Occipital lobe (tissue), 1 donor: ENCODE measurements at regions not wholly inside any gene's neighbourhood (a gene's known extent, or its start where the extent isn't known, plus 50 kb on each side); places are given as distances from the start of the nearest gene placed in this dataset.
"Not testable (repeated sequence)": the region's sequence is repeated elsewhere in the genome, so short reads cannot be mapped to it uniquely, and the experiment has no call there.

Experiments used
- DNase-seq: peaks from one replicate; lab custom pipeline; 2025; lab: John Stamatoyannopoulos, UW

DNA sequence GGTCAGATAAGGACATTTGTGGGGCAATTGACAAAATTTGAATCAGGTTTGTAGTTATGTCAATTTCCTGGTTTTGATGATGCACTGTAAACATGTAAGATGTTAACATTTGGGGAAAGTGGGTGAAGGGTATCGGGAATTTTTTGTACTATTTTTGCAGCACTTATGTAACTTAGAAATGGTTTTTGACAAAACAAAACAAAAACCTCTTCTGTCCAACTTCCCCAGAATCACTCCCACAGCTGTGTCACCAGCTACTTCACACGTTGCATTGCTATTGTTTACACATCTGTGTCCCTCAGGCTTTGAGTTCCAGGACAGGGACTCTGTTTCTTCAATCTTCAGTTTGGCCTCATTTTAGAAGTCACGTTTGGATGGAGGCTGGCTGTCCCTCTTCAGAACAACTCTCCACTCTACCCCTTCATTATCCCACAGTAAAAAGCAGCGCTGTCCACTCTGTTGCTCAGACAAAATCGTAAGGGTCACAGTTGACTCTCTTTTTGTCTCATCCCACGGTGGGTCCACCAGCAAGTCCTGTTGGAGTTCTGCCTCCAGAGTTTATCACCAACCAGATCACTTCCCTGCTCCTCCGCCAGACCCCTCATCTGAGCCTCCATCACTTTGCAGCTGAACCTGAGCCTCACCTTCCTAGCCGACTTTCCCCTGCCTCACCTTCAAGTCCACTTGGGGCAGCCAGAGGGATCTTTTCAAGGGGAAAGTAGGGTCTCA is 63.2 kb downstream of the NENF start:
- no peak for DNase-seq

- DNase-seq = no peak
Measured at GRCh38 chr1:212496682-212497081, 64.0 kb downstream of the NENF start.

DNA sequence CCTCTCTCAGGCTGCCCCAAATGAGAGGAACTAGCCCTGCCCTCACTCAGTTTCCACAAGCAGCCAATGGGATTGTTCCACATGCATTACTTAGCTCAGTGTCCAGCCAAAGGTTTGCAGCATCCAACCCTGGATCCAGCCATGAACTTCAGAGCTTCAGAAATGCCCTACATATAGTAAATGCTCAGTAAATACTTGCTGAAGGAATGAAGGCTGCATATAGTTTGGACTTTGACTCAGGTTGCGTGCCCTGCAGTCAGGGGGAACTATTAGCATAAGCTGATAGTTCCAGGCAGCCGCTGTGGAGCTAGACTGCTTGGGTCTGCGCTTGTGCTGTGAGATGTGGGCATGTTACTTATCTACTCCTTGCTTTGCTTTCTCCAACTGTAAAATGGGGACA is 64.8 kb downstream of the NENF start:
- DNase-seq = no peak

GRCh38 chr1:212498283-212499040 is 65.7 kb downstream of the NENF start:
- peak; percentile 42 for DNase-seq

DNA sequence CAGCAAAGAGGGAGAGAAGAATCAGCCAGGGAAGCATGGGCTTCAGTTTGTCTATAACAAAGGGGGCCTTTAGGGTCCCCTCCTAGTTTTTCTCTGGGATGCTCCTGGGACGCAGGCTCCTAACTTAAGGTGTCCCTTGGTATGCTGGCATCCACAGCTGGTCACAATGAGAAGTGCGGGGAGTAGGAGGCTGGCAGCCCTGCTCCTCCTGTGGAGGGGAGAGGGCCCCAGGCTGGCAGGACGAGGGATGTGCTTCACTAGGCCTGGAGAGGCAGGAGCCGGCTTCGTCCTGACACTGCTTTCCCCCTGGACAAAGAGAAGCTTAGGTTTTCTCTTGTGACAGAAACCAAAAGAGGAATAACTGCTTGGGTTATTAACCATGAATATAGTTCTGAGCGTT is 67.6 kb downstream of the NENF start:
- DNase-seq = no peak

DNA sequence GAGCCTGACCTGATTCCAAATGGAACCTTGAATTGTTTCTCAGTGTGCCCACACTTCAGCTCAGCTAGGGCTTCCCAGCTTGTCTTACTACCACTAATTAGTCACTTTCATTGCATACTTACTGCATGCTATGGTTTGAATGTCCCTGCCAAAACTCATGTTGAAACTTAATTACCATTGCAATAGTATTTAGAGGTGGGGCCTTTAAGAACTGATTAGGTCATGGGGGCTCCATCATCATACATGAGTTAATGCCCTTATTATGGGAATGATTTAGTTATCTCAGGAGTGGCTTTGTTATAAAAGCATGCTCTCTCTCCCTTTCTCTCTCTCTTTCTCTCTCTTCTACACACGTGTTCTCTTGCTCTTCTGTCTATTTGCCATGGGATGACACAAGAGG is 68.3 kb downstream of the NENF start:
- DNase-seq = no peak

GRCh38 chr1:212503714-212504113 is 71.0 kb downstream of the NENF start:
- DNase-seq = no peak

GRCh38 chr1:212504171-212504803 is 71.6 kb downstream of the NENF start:
- DNase-seq = no peak

DNA sequence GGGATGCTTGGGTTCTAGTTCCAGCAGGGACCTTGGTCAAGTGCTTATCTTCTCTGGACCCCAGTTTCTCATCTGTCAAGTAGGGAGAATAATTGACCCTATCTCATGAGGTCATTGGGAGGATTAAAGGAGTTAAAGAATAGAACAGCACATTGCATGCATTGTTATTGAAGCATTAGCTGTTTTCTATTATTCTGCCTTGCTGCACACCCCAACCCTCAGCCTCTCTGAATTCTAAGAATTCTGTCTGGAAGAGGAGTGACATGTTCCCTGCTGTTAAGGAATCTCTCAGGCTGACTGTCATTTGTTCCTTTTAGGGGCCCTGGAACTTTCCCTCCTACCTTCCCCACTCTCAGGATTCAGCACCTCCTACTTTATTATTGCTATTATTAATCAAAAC is 73.9 kb downstream of the NENF start:
- DNase-seq = no peak

DNA sequence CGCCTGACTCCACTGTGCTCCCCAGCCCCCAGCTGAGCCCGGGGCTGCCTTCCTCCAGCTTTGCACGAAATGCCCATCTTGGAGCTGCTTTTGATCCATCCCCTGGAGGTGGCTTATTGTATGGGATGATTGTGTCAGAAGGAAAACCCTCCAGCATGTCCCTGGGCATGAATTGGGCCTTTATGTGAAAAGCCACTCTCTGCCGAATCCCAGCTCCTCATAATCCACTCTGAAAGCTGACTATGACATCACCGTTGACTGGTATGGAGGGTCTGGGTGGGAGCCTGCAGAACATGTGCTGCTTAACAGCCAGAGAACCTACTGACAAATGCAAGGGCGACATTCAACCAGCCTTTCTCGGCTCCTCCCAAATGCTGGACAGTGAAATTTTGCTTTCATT is 74.6 kb downstream of the NENF start:
- no peak for DNase-seq

DNA sequence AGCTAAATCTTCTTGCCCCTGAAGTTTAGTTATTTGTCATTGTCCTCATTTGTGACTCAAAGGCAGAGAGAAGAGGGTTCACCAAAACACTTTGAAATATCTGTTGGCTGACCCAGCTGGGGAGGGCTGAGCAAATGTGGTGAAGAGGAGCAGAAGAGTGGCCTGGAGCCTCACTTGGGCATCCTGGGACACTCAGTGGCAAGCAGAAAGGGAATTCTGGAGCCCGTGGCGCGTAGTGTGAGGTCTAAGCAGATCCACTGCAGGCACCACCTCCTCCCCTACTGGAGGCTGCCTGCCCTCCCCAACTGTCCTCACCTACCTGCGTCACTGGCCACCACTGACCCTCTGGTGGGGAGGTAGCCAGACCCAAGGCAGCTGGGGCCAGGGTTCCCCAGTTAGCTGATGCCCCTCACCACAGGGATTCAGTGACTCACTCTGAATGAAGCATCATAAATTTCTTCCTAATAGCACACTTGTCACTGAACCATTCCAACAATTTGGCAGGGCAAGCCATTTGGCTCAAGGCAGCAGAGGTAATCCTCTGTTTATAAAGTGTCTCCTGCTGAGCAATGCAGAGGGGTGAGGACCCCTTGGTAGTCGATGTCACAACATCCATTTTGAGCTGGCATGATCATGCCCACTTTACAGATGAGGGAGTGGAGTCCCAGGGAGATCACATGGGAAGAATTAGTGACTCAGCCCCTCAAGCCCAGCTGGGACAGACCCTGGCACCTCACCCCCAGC is 80.3 kb downstream of the NENF start:
- no peak for DNase-seq

DNA sequence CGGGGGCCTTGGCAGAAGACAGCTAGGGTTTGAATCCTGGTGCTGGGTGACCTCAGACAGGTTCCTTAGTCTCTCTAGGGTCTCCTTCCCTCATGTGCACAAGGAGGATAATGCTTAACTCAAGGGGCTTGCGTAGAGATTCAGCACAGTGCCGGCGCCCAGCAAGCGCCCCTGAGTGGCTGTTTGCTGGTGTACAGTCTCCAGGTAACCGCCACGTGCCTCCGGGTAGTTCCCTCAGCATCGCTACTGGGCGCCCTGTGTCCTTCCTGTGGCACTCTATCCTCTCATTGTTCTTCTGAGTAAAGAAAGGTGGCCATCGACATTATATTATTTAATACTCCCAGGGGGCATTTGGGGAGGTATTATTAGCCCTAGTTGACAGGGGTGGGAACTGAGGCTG is 80.9 kb downstream of the NENF start:
- DNase-seq = no peak

GRCh38 chr1:212514056-212514614 is 81.4 kb downstream of the NENF start:
- no peak for DNase-seq

- DNase-seq = no peak
Measured at GRCh38 chr1:212514782-212515181, 82.1 kb downstream of the NENF start.

GRCh38 chr1:212515329-212515760 is 82.6 kb downstream of the NENF start:
- DNase-seq = no peak

- DNase-seq = not testable (repeated sequence)
Measured at GRCh38 chr1:212516012-212516411, 83.3 kb downstream of the NENF start.

DNA sequence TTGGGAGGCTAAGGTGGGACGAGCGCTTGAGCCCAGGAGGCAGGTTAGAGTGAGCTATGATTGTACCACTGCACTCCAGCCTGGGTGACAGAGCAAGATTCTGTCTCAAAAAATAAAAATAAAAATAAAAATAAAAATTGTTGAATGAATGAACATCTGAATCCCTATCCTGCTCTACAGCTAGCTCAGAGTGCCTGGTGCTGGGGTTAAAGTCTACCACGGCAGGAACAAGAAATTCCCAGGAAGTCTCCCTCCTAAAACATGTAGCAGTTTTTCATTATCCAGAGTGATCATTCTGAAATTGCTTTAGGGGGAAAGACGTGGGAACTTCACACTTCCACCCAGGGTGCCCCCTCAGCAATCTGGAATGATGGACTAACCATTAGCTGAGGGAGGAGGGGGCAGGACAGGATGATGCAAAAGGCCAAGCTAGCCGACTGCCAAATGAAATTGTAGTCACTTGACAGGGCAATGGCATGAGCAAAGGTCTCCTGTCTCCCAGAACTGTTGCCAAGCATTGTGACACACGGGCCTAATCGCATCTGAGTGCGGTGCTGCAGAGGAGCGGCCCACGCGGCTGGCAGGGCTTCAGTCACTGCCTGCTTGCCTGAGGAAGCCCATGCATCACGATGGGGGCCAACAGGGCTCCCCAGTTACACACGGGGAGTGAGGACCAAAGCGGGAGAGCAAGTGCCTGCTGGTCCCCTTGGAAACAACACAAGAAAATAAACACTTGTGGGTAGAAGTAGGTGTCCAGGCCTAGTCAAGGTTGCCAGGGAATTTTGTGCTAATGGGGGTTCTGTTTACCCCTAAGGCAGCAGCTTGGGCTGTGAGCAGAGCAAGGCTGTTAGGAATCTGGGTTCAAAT is 85.7 kb downstream of the NENF start:
- DNase-seq = no peak

- DNase-seq = no peak
Measured at GRCh38 chr1:212519131-212519530, 86.4 kb downstream of the NENF start.

DNA sequence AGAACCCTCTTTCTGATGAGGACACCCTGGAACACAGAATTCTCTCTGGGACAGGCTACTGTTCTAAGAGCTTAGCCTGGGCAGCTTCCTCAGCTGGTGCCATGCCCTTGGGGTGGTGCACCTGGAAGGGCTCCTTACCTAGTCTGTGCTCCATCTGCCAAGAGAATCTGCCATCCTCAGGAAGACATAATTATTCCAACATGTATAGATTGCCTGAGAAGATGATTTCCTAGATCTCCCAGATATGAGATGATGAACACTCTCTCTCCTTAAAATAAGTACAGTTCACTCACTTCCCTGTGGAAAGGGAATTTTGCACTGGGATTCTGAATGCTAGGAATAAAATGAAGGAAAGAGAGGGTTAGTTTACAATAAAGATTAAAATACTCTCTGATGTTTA is 87.6 kb downstream of the NENF start:
- DNase-seq = no peak

- DNase-seq = no peak
Measured at GRCh38 chr1:212520746-212521145, 87.8 kb upstream of the ATF3 start.
